Fibroblast of lung (primary cell): ENCODE measurements at regions not wholly inside any gene's neighbourhood (a gene's known extent, or its start where the extent isn't known, plus 50 kb on each side); places are given as distances from the start of the nearest gene placed in this dataset.

Experiments
- DNase-seq, 2 donors: peaks; one replicate each; pipeline versions ENCODE4 v3.0.0 to v3.0.0-alpha.2; 2010; ENCODE audit warnings: low read depth in 2 of 2
- H2AFZ ChIP-seq: 2 replicates; pipeline ENCODE4 v1.5.1; 2012; ENCODE audit warnings: low read length, control low read depth, inconsistent platforms
- H3K27ac ChIP-seq: 2 replicates; pipeline ENCODE4 v1.5.1; 2011; ENCODE audit warnings: low read length, control low read depth; ENCODE audit not compliant: insufficient read depth
- H3K27me3 ChIP-seq: 2 replicates; pipeline ENCODE4 v1.5.1; 2011; ENCODE audit warnings: mild to moderate bottlenecking, low read length; ENCODE audit not compliant: control insufficient read depth, insufficient read depth
- H3K36me3 ChIP-seq: 2 replicates; pipeline ENCODE4 v1.5.1; 2011; ENCODE audit warnings: low read length; ENCODE audit not compliant: control insufficient read depth, insufficient read depth
- H3K4me1 ChIP-seq: 2 replicates; pipeline ENCODE4 v1.5.1; 2011; ENCODE audit warnings: low read length; ENCODE audit not compliant: control insufficient read depth, insufficient read depth; ENCODE audit errors: extremely low read depth
- H3K4me2 ChIP-seq: 2 replicates; pipeline ENCODE4 v1.5.1; 2011; ENCODE audit warnings: low read length, control low read depth; ENCODE audit not compliant: insufficient read depth; ENCODE audit errors: extremely low read depth
- H3K4me3 ChIP-seq, 4 experiments: fragments of 200-600 bp in 1 of 4; sonication (generic) in 1 of 4; replicated peaks in 1 of 4; 2 replicates each; pipeline ENCODE4 v1.5.1; 2011 to 2016; ENCODE audit warnings: low read length in 4 of 4, low read depth in 3 of 4, mild to moderate bottlenecking in 3 of 4, control low read depth in 2 of 4, inconsistent platforms in 1 of 4, mixed read lengths in 1 of 4; ENCODE audit not compliant: insufficient read depth in 1 of 4; ENCODE audit errors: control extremely low read depth in 1 of 4
- H3K79me2 ChIP-seq: 2 replicates; pipeline ENCODE4 v1.5.1; 2012; ENCODE audit warnings: mild to moderate bottlenecking, low read length, inconsistent platforms; ENCODE audit not compliant: control insufficient read depth, insufficient read depth
- H3K9ac ChIP-seq: 2 replicates; pipeline ENCODE4 v1.5.1; 2011; ENCODE audit warnings: mild to moderate bottlenecking, low read length, control low read depth; ENCODE audit not compliant: insufficient read depth
- H3K9me3 ChIP-seq: 2 replicates; pipeline ENCODE4 v1.5.1; 2012; ENCODE audit warnings: low read depth, low read length; ENCODE audit not compliant: control insufficient read depth, insufficient read depth
- H4K20me1 ChIP-seq: 2 replicates; pipeline ENCODE4 v1.5.1; 2011; ENCODE audit warnings: low read length; ENCODE audit not compliant: control insufficient read depth, insufficient read depth; ENCODE audit errors: extremely low read depth
- EZH2 ChIP-seq: IDR thresholded peaks from 2 replicates; pipeline ENCODE4 v1.5.1; 2012; ENCODE audit warnings: low read length, control low read depth, mild to moderate bottlenecking; ENCODE audit errors: missing control alignments
- TF ChIP-seq, protein P1 (sequence below), 2 donors: IDR thresholded peaks in 1 of 2; conservative IDR thresholded peaks in 1 of 2; 1 replicate in 1 of 2; 2 replicates in 1 of 2; pipeline ENCODE4 v1.5.1; 2011 to 2012; ENCODE audit warnings: low read length in 2 of 2, control low read depth in 1 of 2, inconsistent platforms in 1 of 2, low read depth in 1 of 2, mild to moderate bottlenecking in 1 of 2

GRCh38 chr12:92041742-92042141 is 103.9 kb downstream of the BTG1 start:
- Histone ChIP-seq H3K9ac (no peak overlapping the region), H2AFZ (no peak overlapping the region), H3K4me3 (no peak overlapping the region), H3K27me3 (no peaks in the 10 kb centered on the region), H3K4me2 (no peak overlapping the region), H3K27ac (no peak overlapping the region), H4K20me1 (no peaks in the 10 kb centered on the region), H3K36me3 (no peaks in the 10 kb centered on the region), H3K79me2 (no peaks in the 10 kb centered on the region), H3K4me1 (no peaks in the 10 kb centered on the region), H3K9me3 (no peaks in the 10 kb centered on the region)
- TF ChIP-seq, protein P1, sequence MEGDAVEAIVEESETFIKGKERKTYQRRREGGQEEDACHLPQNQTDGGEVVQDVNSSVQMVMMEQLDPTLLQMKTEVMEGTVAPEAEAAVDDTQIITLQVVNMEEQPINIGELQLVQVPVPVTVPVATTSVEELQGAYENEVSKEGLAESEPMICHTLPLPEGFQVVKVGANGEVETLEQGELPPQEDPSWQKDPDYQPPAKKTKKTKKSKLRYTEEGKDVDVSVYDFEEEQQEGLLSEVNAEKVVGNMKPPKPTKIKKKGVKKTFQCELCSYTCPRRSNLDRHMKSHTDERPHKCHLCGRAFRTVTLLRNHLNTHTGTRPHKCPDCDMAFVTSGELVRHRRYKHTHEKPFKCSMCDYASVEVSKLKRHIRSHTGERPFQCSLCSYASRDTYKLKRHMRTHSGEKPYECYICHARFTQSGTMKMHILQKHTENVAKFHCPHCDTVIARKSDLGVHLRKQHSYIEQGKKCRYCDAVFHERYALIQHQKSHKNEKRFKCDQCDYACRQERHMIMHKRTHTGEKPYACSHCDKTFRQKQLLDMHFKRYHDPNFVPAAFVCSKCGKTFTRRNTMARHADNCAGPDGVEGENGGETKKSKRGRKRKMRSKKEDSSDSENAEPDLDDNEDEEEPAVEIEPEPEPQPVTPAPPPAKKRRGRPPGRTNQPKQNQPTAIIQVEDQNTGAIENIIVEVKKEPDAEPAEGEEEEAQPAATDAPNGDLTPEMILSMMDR (conservative IDR thresholded peaks at IDR 0.05 in 1 of 2, IDR thresholded peaks at IDR 0.05 in 1 of 2; ENCODE audit: low read depth in 1 of 2, low read length in 2 of 2): no peak
- no peak for TF ChIP-seq EZH2
- peak in 1 of 2 donors; percentile 17 for DNase-seq

DNA sequence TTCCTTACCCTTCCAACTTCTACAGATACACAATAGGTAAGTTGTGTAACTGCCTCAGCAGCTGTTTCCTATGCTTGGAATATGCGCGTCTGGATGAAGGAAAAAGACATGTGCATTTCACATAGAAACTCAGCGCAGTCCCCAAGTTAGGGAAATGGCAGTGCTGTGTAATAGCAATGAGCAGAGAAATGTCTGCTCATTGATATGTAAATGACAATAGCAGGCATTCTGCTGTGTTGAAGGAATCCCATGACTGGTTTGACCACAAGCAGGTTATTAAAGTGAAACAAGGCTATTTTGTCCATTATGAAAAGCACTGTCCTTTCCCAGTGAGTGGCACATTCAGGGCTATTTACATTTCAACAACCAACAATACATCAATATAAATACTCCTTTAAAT is 106.6 kb downstream of the BTG1 start:
- Histone ChIP-seq H3K79me2 (no peaks in the 10 kb centered on the region), H3K4me1 (peaks cover 3% of the 10 kb centered on the region), H3K4me2 (no peak overlapping the region), H2AFZ (no peak overlapping the region), H3K36me3 (no peaks in the 10 kb centered on the region), H3K27ac (no peak overlapping the region), H3K27me3 (no peaks in the 10 kb centered on the region), H3K9me3 (no peaks in the 10 kb centered on the region), H3K9ac (no peak overlapping the region), H4K20me1 (no peaks in the 10 kb centered on the region), H3K4me3 (no peak overlapping the region)
- TF ChIP-seq, protein P1 (conservative IDR thresholded peaks at IDR 0.05 in 1 of 2, IDR thresholded peaks at IDR 0.05 in 1 of 2; ENCODE audit: low read depth in 1 of 2, low read length in 2 of 2): no peak
- TF ChIP-seq EZH2: no peak
- peak in 1 of 2 donors; percentile 28 for DNase-seq

DNA sequence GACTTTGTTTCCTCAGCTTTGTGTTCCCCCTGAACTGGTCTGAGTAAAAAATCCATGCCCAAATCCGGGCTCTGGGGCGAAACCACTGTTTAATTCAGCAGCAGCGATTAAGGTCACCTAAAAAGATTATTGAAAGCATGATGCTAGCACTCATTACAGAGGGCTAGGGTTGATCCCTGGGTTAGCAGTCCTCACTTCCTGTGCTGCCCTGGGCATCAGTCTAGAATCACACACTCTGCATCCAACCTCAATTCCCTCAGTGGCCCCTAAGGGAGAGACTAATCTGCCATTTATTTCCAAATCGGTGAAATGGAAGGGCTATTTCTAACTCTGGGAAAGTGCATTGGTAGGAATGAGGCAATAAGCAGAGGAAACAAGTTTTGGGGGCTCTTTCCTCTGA is 107.2 kb downstream of the BTG1 start:
- H3K9me3 ChIP-seq: no peaks in the 10 kb centered on the region
- peaks cover 3% of the 10 kb centered on the region for H3K4me1 ChIP-seq
- H3K4me3 ChIP-seq: no peak overlapping the region
- no peak overlapping the region for H2AFZ ChIP-seq
- no peaks in the 10 kb centered on the region for H4K20me1 ChIP-seq
- H3K27ac ChIP-seq: no peak overlapping the region
- no peak for DNase-seq
- no peaks in the 10 kb centered on the region for H3K36me3 ChIP-seq
- no peak for TF ChIP-seq EZH2
- TF ChIP-seq, protein P1 (conservative IDR thresholded peaks at IDR 0.05 in 1 of 2, IDR thresholded peaks at IDR 0.05 in 1 of 2; ENCODE audit: low read depth in 1 of 2, low read length in 2 of 2): no peak
- no peak overlapping the region for H3K9ac ChIP-seq
- H3K79me2 ChIP-seq: no peaks in the 10 kb centered on the region
- H3K27me3 ChIP-seq: no peaks in the 10 kb centered on the region
- no peak overlapping the region for H3K4me2 ChIP-seq
